ENCODE measurements at regions not wholly inside any gene's neighbourhood (a gene's known extent, or its start where the extent isn't known, plus 50 kb on each side); places are given as distances from the start of the nearest gene placed in this dataset.
"Not testable (repeated sequence)": the region's sequence is repeated elsewhere in the genome, so short reads cannot be mapped to it uniquely, and the experiment has no call there.

DNA sequence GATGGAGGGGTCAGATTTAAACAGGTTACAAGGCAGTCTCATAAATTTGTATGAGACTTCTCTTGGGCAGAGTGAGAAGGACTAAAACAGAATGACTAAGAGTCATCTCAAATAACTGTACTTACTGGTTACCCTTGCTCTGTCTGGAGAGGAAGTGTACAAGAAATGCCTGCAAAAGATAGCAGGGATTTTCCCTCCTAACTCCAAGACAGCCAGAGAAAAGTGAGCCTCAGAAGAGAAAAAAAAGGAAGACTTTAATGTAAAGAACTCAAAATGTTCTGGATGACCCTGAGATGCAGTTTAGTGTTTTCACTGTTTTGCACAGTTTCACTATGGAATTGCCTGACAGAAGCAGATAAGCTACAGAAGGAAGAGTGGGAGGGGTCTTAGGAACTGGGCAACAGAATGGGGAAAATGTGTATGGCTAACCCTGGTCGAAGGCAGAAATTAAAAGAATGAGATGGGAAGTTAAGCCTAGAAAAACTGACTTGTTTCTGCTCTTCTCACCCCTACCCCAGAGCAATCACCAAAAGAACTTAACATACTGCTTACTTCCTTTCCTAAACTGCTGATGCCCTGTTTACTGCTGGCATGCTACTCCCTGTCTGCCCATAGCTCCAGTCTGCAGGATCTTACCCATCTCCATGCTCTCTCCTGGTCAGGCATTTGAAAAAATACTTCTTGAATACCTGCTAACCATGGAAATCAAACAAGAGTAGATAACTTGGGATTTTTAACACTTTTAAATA, 98.1 kb upstream of the MARCKS start:
- no peak for DNase-seq (ENCODE audit: low spot score)

- DNase-seq (ENCODE audit: low spot score), result no peak
Measured at GRCh38 chr6:113762641-113763040, 94.5 kb upstream of the MARCKS start.

GRCh38 chr6:113763311-113763766, 93.8 kb upstream of the MARCKS start:
- no peak for DNase-seq (ENCODE audit: low spot score)

GRCh38 chr6:113763876-113764275, 93.3 kb upstream of the MARCKS start:
- no peak for DNase-seq (ENCODE audit: low spot score)

DNA sequence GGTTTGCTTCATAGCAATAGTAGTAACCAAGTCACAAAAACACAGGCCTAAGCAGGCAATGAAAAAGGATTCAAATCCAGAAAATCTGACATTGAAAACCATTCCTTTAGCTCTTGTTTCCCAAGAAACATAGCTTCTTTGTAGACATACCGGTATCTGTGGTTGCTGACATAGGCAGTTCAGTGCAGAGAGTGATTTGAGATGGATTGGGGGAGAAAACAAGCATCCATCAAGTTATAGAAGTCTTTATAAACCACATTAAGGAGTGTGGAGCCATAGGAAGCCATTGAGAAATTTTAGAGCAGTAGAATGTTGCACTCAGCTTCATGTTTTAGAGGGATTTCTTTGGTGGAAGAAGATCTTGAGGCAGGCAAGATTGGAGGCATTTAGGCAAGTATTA, 91.2 kb upstream of the MARCKS start:
- DNase-seq (ENCODE audit: low spot score), result no peak

- no peak for DNase-seq (ENCODE audit: low spot score)
Measured at GRCh38 chr6:113767985-113768384, 89.2 kb upstream of the MARCKS start.

- DNase-seq (ENCODE audit: low spot score), result no peak
Measured at GRCh38 chr6:113772961-113773360, 84.2 kb upstream of the MARCKS start.

DNA sequence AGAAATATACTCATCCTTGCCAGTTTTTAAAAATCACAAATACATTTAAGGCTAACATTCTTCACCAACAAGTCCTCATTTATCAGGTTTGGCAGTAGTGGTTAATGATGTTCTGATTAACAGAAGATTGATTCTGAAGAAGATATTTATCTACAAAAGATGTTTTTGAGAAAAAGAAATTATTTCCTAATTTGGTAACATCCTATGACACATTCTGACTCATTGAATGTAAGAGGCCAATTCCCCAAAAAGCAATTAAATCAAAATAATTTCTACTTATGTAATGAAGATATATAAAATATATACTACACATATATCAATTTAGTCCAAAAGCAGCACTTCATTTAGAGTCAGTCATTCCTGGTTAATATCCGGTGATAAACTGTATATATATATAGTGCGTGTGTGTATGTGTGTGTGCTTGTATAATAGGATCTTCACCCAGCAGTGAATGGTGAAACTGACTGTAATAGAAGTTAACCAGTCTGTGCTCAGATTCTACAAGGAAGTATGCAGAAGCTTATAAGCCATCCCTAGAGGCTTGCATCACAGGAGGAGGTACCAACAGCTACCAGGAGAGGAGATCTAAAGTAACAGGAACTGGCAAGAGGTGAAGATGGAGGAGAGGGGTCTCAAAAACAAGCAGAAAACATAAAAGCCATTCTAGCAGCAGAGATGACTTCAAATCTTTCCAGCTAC, 82.9 kb upstream of the MARCKS start:
- no peak for DNase-seq (ENCODE audit: low spot score)

GRCh38 chr6:113776998-113777397, 80.1 kb upstream of the MARCKS start:
- no peak for DNase-seq (ENCODE audit: low spot score)

GRCh38 chr6:113777601-113778000, 79.5 kb upstream of the MARCKS start:
- DNase-seq (ENCODE audit: low spot score), result no peak

GRCh38 chr6:113779656-113780055, 77.5 kb upstream of the MARCKS start:
- no peak for DNase-seq (ENCODE audit: low spot score)

GRCh38 chr6:113782636-113783035, 74.5 kb upstream of the MARCKS start:
- no peak for DNase-seq (ENCODE audit: low spot score)

DNA sequence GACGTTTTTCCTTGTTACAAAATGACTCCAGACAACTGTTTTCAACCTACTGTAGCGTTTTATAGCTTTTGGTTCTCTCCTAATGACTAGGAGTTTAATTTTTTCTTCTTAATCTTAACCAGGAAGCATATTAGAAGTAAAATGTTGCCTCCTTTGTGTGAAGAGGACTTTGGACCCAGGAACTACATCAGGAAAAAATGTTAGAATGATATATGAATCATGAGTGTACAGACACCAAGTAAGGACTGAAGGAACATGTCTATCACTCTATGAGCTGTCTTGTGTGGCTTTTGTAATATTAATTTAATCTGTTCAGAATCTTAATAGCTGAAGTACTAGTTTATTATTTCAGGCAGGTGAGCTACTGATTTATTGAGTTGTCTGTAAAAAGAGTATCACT, 71.0 kb upstream of the MARCKS start:
- DNase-seq (ENCODE audit: low spot score), result no peak

DNA sequence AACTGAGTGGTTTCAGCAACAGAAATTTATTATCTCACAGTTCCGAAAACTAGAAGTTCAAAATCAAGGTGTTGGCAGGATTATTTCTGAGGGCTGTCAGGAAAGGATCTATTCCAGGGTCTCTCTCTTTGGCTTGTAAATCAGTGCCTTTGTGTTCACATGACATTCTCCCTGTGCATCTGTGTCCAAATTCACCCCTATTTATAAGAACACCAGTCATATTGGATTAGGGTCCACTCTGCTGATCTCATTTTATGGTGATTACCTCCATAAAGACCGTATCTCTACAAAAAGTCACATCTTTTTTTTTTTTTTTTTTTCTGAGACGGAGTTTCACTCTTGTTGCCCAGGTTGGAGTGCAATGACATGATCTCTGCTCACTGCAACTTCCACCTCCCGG, 68.6 kb upstream of the MARCKS start:
- DNase-seq (ENCODE audit: low spot score), result no peak

DNA sequence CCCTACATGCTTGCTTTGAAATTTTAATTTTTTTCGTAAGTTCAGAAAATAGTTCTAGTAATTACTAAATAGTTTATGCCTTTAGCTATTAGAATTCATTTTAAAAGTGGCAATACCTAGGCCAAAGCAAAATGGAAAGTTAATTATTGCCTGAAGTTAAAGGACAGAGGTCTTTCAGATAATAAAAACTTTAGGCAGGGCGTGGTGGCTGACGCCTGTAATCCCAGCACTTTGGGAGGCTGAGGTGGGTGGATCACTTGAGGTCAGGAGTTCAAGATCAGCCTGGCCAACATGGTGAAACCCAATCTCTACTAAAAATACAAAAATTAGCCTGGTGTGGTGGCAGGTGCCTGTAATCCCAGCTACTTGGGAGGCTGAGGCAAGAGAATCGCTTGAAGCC, 65.9 kb upstream of the MARCKS start:
- DNase-seq (ENCODE audit: low spot score), result not testable (repeated sequence)

- DNase-seq (ENCODE audit: low spot score), result not testable (repeated sequence)
Measured at GRCh38 chr6:113795371-113795770, 61.8 kb upstream of the MARCKS start.

DNA sequence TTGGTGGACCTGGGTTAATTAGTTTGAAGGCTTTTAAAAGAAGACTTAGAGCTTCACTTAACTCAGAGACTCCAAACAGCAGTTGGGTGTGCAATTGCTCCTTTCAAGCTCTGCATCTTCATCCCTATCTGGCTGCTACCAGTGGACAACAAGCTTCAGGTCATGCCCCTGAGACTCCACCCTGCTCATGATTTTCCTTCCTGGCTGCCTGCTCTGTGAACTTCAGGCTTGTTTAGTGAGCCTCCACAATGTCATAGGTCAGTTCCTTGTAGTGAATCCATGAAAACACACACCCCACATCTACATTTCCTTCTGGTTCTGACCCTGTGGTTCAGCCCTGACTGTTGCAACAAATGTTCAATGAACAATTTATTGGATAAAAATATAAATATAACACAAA, 61.1 kb upstream of the MARCKS start:
- DNase-seq (ENCODE audit: low spot score), result no peak

DNA sequence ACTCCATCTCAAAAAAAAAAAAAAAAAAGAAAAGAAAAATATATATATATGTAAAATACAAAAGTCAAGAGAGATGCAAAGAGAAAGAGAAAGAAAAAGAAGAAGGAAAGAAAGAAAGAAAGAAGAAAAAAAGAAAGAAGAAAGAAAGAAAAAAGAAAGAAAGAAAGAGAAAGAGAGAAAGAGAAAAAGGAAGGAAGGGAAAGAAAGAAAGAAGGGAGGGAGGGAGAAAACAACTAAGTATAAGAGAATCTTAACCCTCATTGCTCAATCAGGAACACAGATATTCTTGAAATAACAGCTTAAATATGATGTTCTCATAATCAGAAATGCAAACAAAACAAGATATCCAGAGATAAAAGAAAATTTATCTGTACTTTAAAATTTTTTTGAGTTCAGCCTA, 54.4 kb upstream of the MARCKS start:
- no peak for DNase-seq (ENCODE audit: low spot score)

DNA sequence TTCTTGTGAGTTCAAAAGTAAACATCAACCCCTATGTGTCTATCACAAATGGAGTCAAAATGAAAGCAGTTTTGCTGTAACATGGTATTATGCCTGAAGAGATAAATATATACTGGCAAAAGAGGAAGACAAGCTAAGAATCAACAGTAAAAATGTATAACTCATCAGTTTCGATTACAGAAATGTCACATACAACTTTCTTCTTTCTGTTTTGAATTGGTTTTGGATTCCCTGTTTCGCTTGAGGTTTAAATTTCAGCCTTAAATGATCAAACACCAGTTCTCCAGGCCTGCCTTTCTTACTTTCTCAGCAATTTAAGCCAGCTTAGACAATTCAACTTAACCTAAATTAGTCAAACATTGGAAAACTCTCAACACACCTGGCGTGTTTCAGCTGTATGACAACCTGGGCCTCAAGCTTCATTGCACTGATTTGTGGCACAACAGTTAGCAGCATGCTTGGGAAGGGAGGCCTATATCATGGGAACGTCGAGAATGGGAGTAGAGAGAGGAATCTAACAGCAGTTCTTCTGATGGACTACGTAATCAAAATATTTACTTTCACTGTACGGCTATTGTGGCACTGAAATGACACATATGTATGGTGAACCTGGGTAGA, 51.9 kb upstream of the MARCKS start:
- no peak for DNase-seq (ENCODE audit: low spot score)

DNA sequence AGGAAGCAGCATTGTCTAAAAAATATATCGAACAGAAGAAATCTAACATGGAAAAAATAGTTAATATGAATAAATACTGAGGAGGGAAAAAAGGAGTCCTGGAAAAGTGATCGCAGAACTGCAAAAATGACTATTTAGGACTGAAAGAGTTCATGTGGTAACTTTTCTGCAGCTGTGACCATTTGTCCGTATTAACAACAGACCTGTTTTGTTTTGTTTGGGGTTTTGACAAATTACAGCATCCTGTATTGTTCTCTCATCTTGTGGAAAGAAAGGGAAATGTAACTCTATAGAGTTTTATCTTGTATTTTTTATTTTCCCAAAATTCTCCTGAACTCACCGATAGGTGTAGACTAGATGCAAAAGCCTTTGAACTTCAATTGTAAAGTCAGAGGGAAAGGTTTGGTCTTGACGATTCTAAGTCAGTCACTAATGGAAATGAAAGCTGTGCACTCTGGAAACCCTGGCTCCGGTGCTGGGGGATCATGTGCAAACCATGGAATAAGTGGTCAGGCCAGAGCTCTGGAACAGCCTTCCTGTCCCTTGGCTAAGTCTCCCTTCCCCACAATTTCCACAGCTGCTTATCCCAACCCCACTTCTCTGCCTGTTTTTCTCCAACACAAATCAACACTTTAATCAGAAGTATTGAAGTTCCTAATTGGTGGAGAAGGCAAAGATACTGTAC, 51.2 kb upstream of the MARCKS start:
- no peak for DNase-seq (ENCODE audit: low spot score)
